Liver (tissue), 8 donors: ENCODE measurements at regions not wholly inside any gene's neighbourhood (a gene's known extent, or its start where the extent isn't known, plus 50 kb on each side); places are given as distances from the start of the nearest gene placed in this dataset.

Source experiments
- DNase-seq: peaks from one replicate; pipeline ENCODE4 v3.0.0-alpha.2; 2017; ENCODE audit warnings: low spot score
- H3K27ac ChIP-seq, 2 donors: one replicate each; pipeline ENCODE4 v1.7.0; 2013; ENCODE audit warnings: inconsistent platforms in 2 of 2, low read length in 2 of 2, control low read depth in 1 of 2, low read depth in 1 of 2, mild to moderate bottlenecking in 1 of 2
- H3K27me3 ChIP-seq, 4 donors: one replicate each; pipeline versions ENCODE4 v1.6.1 to v1.7.0; 2013; ENCODE audit warnings: low read length in 3 of 4, inconsistent platforms in 1 of 4, mild to moderate bottlenecking in 1 of 4, moderate library complexity in 1 of 4; ENCODE audit not compliant: control insufficient read depth in 4 of 4, insufficient read depth in 4 of 4
- H3K36me3 ChIP-seq, 4 donors: one replicate each; pipeline versions ENCODE4 v1.6.1 to v1.7.0; 2013; ENCODE audit warnings: low read length in 3 of 4, mild to moderate bottlenecking in 3 of 4, low read depth in 1 of 4, moderate library complexity in 1 of 4; ENCODE audit not compliant: control insufficient read depth in 4 of 4, insufficient read depth in 3 of 4
- H3K4me1 ChIP-seq, 4 donors: one replicate each; pipeline versions ENCODE4 v1.6.1 to v1.7.0; 2013; ENCODE audit warnings: low read length in 3 of 4, mild to moderate bottlenecking in 3 of 4, moderate library complexity in 1 of 4; ENCODE audit not compliant: control insufficient read depth in 4 of 4, insufficient read depth in 4 of 4
- H3K4me3 ChIP-seq, 3 donors: one replicate each; pipeline versions ENCODE4 v1.6.1 to v1.7.0; 2013; ENCODE audit warnings: low read length in 3 of 3, control low read depth in 1 of 3, low read depth in 1 of 3, mild to moderate bottlenecking in 1 of 3
- H3K9ac ChIP-seq, 2 donors: one replicate each; pipeline ENCODE4 v1.7.0; 2013; ENCODE audit warnings: low read length in 2 of 2, mild to moderate bottlenecking in 2 of 2, moderate library complexity in 2 of 2, control low read depth in 1 of 2, low read depth in 1 of 2
- H3K9me3 ChIP-seq, 4 donors: one replicate each; pipeline versions ENCODE4 v1.6.1 to v1.7.0; 2013; ENCODE audit warnings: low read length in 3 of 4; ENCODE audit not compliant: control insufficient read depth in 4 of 4
- CTCF ChIP-seq: fragments of 150-350 bp; IDR thresholded peaks from 2 replicates; pipeline ENCODE4 v1.5.1; 2017; ENCODE audit warnings: improper control_type of control experiment, low read depth, low read length; ENCODE audit not compliant: missing input control
- EGR1 ChIP-seq, 2 donors: IDR thresholded peaks; 2 replicates each; pipeline ENCODE4 v1.6.1; 2016 to 2018; ENCODE audit warnings: antibody characterized with exemption in 2 of 2, low read depth in 2 of 2
- FOXA1 ChIP-seq: IDR thresholded peaks from 2 replicates; pipeline ENCODE4 v1.6.1; 2016; ENCODE audit warnings: antibody characterized with exemption
- FOXA2 ChIP-seq: IDR thresholded peaks from 2 replicates; pipeline ENCODE4 v1.6.1; 2016; ENCODE audit warnings: antibody characterized with exemption
- GABPA ChIP-seq, 2 donors: IDR thresholded peaks in 1 of 2; conservative IDR thresholded peaks in 1 of 2; 2 replicates each; pipeline ENCODE4 v1.6.1; 2016; ENCODE audit warnings: antibody characterized with exemption in 2 of 2, mild to moderate bottlenecking in 1 of 2, moderate library complexity in 1 of 2
- HNF4A ChIP-seq, 2 donors: conservative IDR thresholded peaks; 2 replicates each; pipeline ENCODE4 v1.6.1; 2016; ENCODE audit warnings: antibody characterized with exemption in 2 of 2, mild to moderate bottlenecking in 2 of 2
- JUND ChIP-seq, 2 donors: IDR thresholded peaks; 2 replicates each; pipeline ENCODE4 v1.6.1; 2016; ENCODE audit warnings: antibody characterized with exemption in 2 of 2
- MAX ChIP-seq: IDR thresholded peaks from 2 replicates; pipeline ENCODE4 v1.6.1; 2016; ENCODE audit warnings: antibody characterized with exemption
- NR2F2 ChIP-seq: IDR thresholded peaks from 2 replicates; pipeline ENCODE4 v1.6.1; 2016; ENCODE audit warnings: antibody characterized with exemption
- RAD21 ChIP-seq, 2 donors: IDR thresholded peaks; 2 replicates each; pipeline ENCODE4 v1.6.1; 2016; ENCODE audit warnings: antibody characterized with exemption in 2 of 2, mild to moderate bottlenecking in 2 of 2
- RXRA ChIP-seq, 2 donors: IDR thresholded peaks; 2 replicates each; pipeline ENCODE4 v1.6.1; 2017 to 2018; ENCODE audit warnings: antibody characterized with exemption in 2 of 2, mild to moderate bottlenecking in 1 of 2
- SP1 ChIP-seq: IDR thresholded peaks from 2 replicates; pipeline ENCODE4 v1.6.1; 2018; ENCODE audit warnings: antibody characterized with exemption, mild to moderate bottlenecking
- ZBTB33 ChIP-seq: IDR thresholded peaks from 2 replicates; pipeline ENCODE4 v1.6.1; 2016; ENCODE audit warnings: antibody characterized with exemption
- WGBS: extraction: QIAGEN DNeasy Blood & Tissue Kit; methylation state at CpG from one replicate; pipeline ENCODE4 v1.1.7; 2013; 5-methylcytosine and 5-hydroxymethylcytosine counted together
- TF ChIP-seq, protein P1 (sequence below): IDR thresholded peaks from 2 replicates; pipeline ENCODE4 v1.6.1; 2016; ENCODE audit warnings: antibody characterized with exemption, mild to moderate bottlenecking
- TF ChIP-seq, protein P2 (sequence below): IDR thresholded peaks from 2 replicates; pipeline ENCODE4 v1.6.1; 2016; ENCODE audit warnings: antibody characterized with exemption
- donor health status: healthy.
- donor health status: healthy.
- donor health status: healthy.
- donor health status: healthy.
- donor health status: healthy.

- Histone ChIP-seq H3K4me3 (no peak overlapping the region), H3K36me3 (no peaks in the 10 kb centered on the region), H3K27ac (no peak overlapping the region), H3K9me3 (no peaks in the 10 kb centered on the region), H3K27me3 (no peaks in the 10 kb centered on the region), H3K9ac (no peak overlapping the region), H3K4me1 (no peaks in the 10 kb centered on the region)
- DNase-seq = no peak
- WGBS = 92% methylated on average over 1 of the region's 1 CpG
- TF ChIP-seq EGR1 (IDR thresholded peaks at IDR 0.05; ENCODE audit: low read depth in 2 of 2) (no peak), MAX (no peak), CTCF (no peak), RXRA (IDR thresholded peaks at IDR 0.05) (no peak), FOXA1 (no peak), NR2F2 (no peak), JUND (IDR thresholded peaks at IDR 0.05) (no peak), RAD21 (IDR thresholded peaks at IDR 0.05) (no peak), GABPA (IDR thresholded peaks at IDR 0.05 in 1 of 2, conservative IDR thresholded peaks at IDR 0.05 in 1 of 2) (no peak), ZBTB33 (no peak), SP1 (no peak), FOXA2 (no peak), HNF4A (conservative IDR thresholded peaks at IDR 0.05) (no peak)
- TF ChIP-seq, protein P1, sequence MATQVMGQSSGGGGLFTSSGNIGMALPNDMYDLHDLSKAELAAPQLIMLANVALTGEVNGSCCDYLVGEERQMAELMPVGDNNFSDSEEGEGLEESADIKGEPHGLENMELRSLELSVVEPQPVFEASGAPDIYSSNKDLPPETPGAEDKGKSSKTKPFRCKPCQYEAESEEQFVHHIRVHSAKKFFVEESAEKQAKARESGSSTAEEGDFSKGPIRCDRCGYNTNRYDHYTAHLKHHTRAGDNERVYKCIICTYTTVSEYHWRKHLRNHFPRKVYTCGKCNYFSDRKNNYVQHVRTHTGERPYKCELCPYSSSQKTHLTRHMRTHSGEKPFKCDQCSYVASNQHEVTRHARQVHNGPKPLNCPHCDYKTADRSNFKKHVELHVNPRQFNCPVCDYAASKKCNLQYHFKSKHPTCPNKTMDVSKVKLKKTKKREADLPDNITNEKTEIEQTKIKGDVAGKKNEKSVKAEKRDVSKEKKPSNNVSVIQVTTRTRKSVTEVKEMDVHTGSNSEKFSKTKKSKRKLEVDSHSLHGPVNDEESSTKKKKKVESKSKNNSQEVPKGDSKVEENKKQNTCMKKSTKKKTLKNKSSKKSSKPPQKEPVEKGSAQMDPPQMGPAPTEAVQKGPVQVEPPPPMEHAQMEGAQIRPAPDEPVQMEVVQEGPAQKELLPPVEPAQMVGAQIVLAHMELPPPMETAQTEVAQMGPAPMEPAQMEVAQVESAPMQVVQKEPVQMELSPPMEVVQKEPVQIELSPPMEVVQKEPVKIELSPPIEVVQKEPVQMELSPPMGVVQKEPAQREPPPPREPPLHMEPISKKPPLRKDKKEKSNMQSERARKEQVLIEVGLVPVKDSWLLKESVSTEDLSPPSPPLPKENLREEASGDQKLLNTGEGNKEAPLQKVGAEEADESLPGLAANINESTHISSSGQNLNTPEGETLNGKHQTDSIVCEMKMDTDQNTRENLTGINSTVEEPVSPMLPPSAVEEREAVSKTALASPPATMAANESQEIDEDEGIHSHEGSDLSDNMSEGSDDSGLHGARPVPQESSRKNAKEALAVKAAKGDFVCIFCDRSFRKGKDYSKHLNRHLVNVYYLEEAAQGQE = no peak
- TF ChIP-seq, protein P2, sequence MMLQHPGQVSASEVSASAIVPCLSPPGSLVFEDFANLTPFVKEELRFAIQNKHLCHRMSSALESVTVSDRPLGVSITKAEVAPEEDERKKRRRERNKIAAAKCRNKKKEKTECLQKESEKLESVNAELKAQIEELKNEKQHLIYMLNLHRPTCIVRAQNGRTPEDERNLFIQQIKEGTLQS = no peak
These were observed 127.2 kb downstream of the SHOX2 start for GRCh38 chr3:157979022-157979421.

GRCh38 chr3:157961665-157962064 lies 144.6 kb downstream of the SHOX2 start:
- H3K4me3 ChIP-seq = no peak overlapping the region
- peaks cover 0 to 7% (median 1%) of the 10 kb centered on the region in 4 donors for H3K27me3 ChIP-seq
- no peak overlapping the region for H3K27ac ChIP-seq
- no peaks in the 10 kb centered on the region for H3K9me3 ChIP-seq
- WGBS = 50% methylated on average over 2 of the region's 2 CpGs
- no peak for TF ChIP-seq MAX
- DNase-seq = no peak
- no peaks in the 10 kb centered on the region for H3K4me1 ChIP-seq
- no peaks in the 10 kb centered on the region for H3K36me3 ChIP-seq
- no peak overlapping the region for H3K9ac ChIP-seq
